ENCODE measurements at regions not wholly inside any gene's neighbourhood (a gene's known extent, or its start where the extent isn't known, plus 50 kb on each side); places are given as distances from the start of the nearest gene placed in this dataset.

DNA sequence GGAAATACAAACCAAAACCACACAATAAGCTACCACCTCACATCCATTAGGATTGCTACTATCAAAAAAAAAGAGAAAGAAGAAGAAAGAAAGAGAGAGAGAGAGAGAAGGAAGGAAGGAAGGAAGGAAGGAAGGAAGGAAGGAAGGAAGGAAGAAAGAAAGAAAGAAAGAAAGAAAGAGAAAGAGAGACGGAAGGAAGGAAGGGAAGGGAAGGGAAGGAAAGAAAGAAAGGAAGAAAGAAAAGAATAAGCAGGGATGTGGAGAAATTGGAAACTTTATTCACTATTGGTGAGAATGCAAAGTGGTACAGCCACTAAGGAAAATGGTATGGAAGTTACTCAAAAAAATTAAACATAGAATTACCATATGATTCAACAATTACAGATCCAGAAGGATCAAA, 159.9 kb downstream of the ID4 start:
- TF ChIP-seq SIN3A (IDR thresholded peaks at IDR 0.05; ENCODE audit: borderline replicate concordance, insufficient read depth, low read length) (no peak), FOXP2 (optimal IDR thresholded peaks at IDR 0.05; ENCODE audit: borderline replicate concordance, extremely low read depth, extremely low read length, insufficient read depth) (no peak), TAF1 (IDR thresholded peaks at IDR 0.05; ENCODE audit: borderline replicate concordance, insufficient read depth, low read length) (no peak), POLR2AphosphoS5 (IDR thresholded peaks at IDR 0.05; ENCODE audit: low read depth, low read length) (no peak)
- TF ChIP-seq, protein P1, sequence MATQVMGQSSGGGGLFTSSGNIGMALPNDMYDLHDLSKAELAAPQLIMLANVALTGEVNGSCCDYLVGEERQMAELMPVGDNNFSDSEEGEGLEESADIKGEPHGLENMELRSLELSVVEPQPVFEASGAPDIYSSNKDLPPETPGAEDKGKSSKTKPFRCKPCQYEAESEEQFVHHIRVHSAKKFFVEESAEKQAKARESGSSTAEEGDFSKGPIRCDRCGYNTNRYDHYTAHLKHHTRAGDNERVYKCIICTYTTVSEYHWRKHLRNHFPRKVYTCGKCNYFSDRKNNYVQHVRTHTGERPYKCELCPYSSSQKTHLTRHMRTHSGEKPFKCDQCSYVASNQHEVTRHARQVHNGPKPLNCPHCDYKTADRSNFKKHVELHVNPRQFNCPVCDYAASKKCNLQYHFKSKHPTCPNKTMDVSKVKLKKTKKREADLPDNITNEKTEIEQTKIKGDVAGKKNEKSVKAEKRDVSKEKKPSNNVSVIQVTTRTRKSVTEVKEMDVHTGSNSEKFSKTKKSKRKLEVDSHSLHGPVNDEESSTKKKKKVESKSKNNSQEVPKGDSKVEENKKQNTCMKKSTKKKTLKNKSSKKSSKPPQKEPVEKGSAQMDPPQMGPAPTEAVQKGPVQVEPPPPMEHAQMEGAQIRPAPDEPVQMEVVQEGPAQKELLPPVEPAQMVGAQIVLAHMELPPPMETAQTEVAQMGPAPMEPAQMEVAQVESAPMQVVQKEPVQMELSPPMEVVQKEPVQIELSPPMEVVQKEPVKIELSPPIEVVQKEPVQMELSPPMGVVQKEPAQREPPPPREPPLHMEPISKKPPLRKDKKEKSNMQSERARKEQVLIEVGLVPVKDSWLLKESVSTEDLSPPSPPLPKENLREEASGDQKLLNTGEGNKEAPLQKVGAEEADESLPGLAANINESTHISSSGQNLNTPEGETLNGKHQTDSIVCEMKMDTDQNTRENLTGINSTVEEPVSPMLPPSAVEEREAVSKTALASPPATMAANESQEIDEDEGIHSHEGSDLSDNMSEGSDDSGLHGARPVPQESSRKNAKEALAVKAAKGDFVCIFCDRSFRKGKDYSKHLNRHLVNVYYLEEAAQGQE (IDR thresholded peaks at IDR 0.05; ENCODE audit: insufficient read depth in 1 of 2, low read depth in 2 of 2, low read length in 2 of 2) = no peak

DNA sequence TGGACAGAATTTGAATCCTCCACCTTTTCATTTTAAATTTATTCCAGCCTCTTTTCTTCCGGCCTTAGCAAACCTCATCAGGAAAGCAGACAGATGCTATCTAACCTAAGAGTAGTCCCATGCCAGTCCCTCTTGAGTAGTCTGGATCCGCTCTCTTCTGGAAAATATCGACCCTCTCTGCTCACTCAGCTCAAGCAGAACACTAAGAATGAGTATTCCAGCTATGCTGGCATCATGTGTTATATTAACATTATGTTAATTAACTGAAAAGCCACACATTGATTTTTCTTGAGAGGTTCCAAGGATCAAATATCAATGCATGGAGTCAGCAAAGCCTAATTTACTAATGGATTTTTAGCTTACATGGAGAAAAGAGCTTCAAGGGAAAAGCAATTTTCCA, 161.4 kb downstream of the ID4 start:
- TF ChIP-seq FOXP2 (optimal IDR thresholded peaks at IDR 0.05; ENCODE audit: borderline replicate concordance, extremely low read depth, extremely low read length, insufficient read depth) = no peak
- no peak for TF ChIP-seq POLR2AphosphoS5 (IDR thresholded peaks at IDR 0.05; ENCODE audit: low read depth, low read length)
- TF ChIP-seq, protein P1 (IDR thresholded peaks at IDR 0.05; ENCODE audit: insufficient read depth in 1 of 2, low read depth in 2 of 2, low read length in 2 of 2) = no peak
- TF ChIP-seq SIN3A (IDR thresholded peaks at IDR 0.05; ENCODE audit: borderline replicate concordance, insufficient read depth, low read length) = no peak
- no peak for TF ChIP-seq TAF1 (IDR thresholded peaks at IDR 0.05; ENCODE audit: borderline replicate concordance, insufficient read depth, low read length)

DNA sequence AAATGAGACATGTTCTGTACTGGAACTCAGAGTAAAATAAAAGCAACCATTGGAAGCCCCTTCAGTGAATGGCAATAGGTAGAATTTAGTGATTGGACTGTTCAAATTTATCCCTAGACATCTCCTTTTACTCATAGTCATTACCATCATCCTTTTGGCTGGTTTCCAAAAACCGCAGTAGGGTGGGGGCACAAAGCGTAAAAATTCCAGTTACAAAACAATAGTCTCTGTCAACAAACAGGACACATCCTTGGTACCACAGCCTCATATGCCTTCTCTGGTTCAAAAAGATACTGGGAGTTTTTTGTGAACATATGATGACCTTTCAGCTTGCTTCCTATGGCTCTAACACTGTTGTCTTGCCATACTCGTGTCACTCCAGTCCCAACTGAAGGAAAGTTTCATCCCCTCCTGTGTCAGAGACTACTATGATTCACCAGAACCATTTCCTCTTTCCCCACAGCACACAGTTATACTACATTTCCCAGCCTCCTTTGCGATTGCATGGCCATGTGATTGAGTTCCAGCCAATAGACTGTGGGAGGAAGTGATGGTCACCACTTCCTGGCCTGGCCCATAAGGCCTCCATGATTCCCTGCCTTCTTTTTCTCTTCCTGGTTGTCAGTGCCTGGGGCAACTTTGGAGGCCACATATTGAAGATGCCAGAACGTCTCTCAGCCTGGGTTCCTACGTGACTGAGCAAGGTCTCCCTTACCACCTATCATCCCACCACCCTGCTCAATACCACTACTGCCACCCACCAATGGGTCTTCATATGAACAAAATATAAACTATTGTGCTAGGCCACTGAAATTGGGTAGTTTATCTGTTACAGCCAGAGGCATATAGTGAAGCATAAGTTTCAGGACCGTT, 162.4 kb downstream of the ID4 start:
- TF ChIP-seq FOXP2 (optimal IDR thresholded peaks at IDR 0.05; ENCODE audit: borderline replicate concordance, extremely low read depth, extremely low read length, insufficient read depth) (no peak), SIN3A (IDR thresholded peaks at IDR 0.05; ENCODE audit: borderline replicate concordance, insufficient read depth, low read length) (no peak)

DNA sequence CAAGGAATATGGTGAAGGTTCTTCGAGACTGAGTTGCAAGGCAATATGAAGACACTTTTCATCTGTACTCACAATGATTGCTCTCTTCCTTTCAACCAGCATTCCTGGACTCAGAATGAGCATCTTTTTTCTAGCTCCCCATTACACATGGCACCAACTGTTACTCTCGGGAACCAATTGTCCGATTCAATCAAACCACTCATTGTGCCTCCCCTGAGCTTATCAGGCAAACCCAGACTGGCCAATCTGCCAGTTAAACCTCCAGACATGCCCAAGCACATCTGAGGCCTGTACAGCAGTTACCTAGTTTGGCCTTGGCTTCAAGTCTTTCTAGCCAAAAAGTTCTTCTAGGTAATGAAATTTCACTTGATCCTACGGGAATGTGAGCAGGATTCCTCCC, 164.1 kb downstream of the ID4 start:
- TF ChIP-seq, protein P1 (IDR thresholded peaks at IDR 0.05; ENCODE audit: insufficient read depth in 1 of 2, low read depth in 2 of 2, low read length in 2 of 2) = no peak
- TF ChIP-seq FOXP2 (optimal IDR thresholded peaks at IDR 0.05; ENCODE audit: borderline replicate concordance, extremely low read depth, extremely low read length, insufficient read depth) (no peak), TAF1 (IDR thresholded peaks at IDR 0.05; ENCODE audit: borderline replicate concordance, insufficient read depth, low read length) (no peak), SIN3A (IDR thresholded peaks at IDR 0.05; ENCODE audit: borderline replicate concordance, insufficient read depth, low read length) (no peak), POLR2AphosphoS5 (IDR thresholded peaks at IDR 0.05; ENCODE audit: low read depth, low read length) (no peak)

DNA sequence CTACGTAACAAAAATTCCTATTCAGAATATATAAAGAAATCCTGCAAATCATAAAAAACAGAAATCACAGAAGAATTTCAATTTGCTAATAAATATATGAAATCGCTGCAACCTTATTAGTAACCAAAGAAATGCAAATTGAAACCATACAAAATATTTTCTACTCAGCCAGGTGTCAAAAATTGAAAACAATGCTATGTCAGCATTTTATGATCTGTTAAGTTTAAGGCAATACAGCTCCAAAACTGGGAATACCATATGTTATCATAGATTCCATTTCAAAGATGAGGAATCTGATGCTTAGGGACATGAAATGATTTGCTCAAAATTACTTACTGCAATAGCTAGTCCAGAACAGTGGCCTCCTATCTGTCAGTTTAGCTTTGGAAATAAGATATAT, 168.9 kb downstream of the ID4 start:
- no peak for TF ChIP-seq POLR2AphosphoS5 (IDR thresholded peaks at IDR 0.05; ENCODE audit: low read depth, low read length)
- TF ChIP-seq, protein P1 (IDR thresholded peaks at IDR 0.05; ENCODE audit: insufficient read depth in 1 of 2, low read depth in 2 of 2, low read length in 2 of 2) = no peak

Data from PFSK-1 (cell line).